Retina (tissue), 1 donor: ENCODE measurements at regions not wholly inside any gene's neighbourhood (a gene's known extent, or its start where the extent isn't known, plus 50 kb on each side); places are given as distances from the start of the nearest gene placed in this dataset.

Experiments used
- DNase-seq: peaks from one replicate; pipeline ENCODE4 v3.0.0-alpha.2; 2016

- no peak for DNase-seq
These were observed 135.5 kb downstream of the NMUR2 start for GRCh38 chr5:152269533-152269932.

- DNase-seq: no peak
These were observed 140.3 kb downstream of the NMUR2 start for GRCh38 chr5:152264645-152265254.

- DNase-seq: no peak
These were observed 142.4 kb downstream of the NMUR2 start for GRCh38 chr5:152262667-152263066.

GRCh38 chr5:152260940-152261339 lies 144.1 kb downstream of the NMUR2 start:
- no peak for DNase-seq

GRCh38 chr5:152259702-152260101 lies 145.4 kb downstream of the NMUR2 start:
- DNase-seq: no peak

- DNase-seq: no peak
These were observed 148.5 kb downstream of the NMUR2 start for GRCh38 chr5:152256580-152256979.

GRCh38 chr5:152255411-152255810 lies 149.7 kb downstream of the NMUR2 start:
- DNase-seq: no peak

GRCh38 chr5:152247850-152248385 lies 157.2 kb downstream of the NMUR2 start:
- no peak for DNase-seq

- no peak for DNase-seq
These were observed 158.7 kb downstream of the NMUR2 start for GRCh38 chr5:152246401-152246800.

- DNase-seq: no peak
These were observed 167.5 kb downstream of the NMUR2 start for GRCh38 chr5:152237531-152237930.

GRCh38 chr5:152226191-152226590 lies 178.9 kb downstream of the NMUR2 start:
- DNase-seq: no peak

GRCh38 chr5:152221721-152222629 lies 183.1 kb downstream of the NMUR2 start:
- no peak for DNase-seq

- DNase-seq: no peak
These were observed 186.4 kb downstream of the NMUR2 start for GRCh38 chr5:152218694-152219093.

GRCh38 chr5:152205804-152206203 lies 199.3 kb downstream of the NMUR2 start:
- no peak for DNase-seq

- no peak for DNase-seq
These were observed 202.8 kb downstream of the NMUR2 start for GRCh38 chr5:152202321-152202720.

- no peak for DNase-seq
These were observed 211.5 kb downstream of the NMUR2 start for GRCh38 chr5:152193391-152194107.

GRCh38 chr5:152188251-152188650 lies 216.8 kb downstream of the NMUR2 start:
- DNase-seq: no peak

GRCh38 chr5:152187668-152188067 lies 217.4 kb downstream of the NMUR2 start:
- DNase-seq: no peak

- no peak for DNase-seq
These were observed 219.4 kb downstream of the NMUR2 start for GRCh38 chr5:152185547-152186245.

GRCh38 chr5:152184266-152184665 lies 220.8 kb downstream of the NMUR2 start:
- DNase-seq: no peak

- DNase-seq: no peak
These were observed 223.6 kb downstream of the NMUR2 start for GRCh38 chr5:152181461-152181860.

GRCh38 chr5:152178350-152178699 lies 226.8 kb downstream of the NMUR2 start:
- no peak for DNase-seq
